Right cardiac atrium (tissue), 5 donors: ENCODE measurements at regions not wholly inside any gene's neighbourhood (a gene's known extent, or its start where the extent isn't known, plus 50 kb on each side); places are given as distances from the start of the nearest gene placed in this dataset.

ENCODE experiments used
- ATAC-seq, 2 donors: fragments of 200-7000 bp; cut with Tn5 transposase; one replicate each; pipeline versions ENCODE4 v1.8.0 to v1.9.1; 2020; ENCODE audit warnings: moderate library complexity in 2 of 2, mild to moderate bottlenecking in 1 of 2
- DNase-seq, 3 donors: peaks; one replicate each; pipeline ENCODE4 v3.0.0-alpha.2; 2020
- H3K27ac ChIP-seq: one replicate; pipeline ENCODE4 v1.5.1; 2013; ENCODE audit warnings: mild to moderate bottlenecking, low read length, control low read depth, moderate library complexity
- H3K27me3 ChIP-seq: one replicate; pipeline ENCODE4 v1.6.1; 2013; ENCODE audit not compliant: control insufficient read depth, insufficient read depth
- H3K4me1 ChIP-seq: one replicate; pipeline ENCODE4 v1.6.1; 2013; ENCODE audit warnings: low read length; ENCODE audit not compliant: control insufficient read depth, insufficient read depth
- H3K4me3 ChIP-seq: one replicate; pipeline ENCODE4 v1.5.1; 2013; ENCODE audit warnings: low read length, control low read depth
- H3K9me3 ChIP-seq: one replicate; pipeline ENCODE4 v1.6.1; 2013; ENCODE audit warnings: low read length; ENCODE audit not compliant: control insufficient read depth
- WGBS: extraction: QIAGEN DNeasy Blood & Tissue Kit; methylation state at CpG from one replicate; pipeline ENCODE4 v1.1.7; 2013; 5-methylcytosine and 5-hydroxymethylcytosine counted together
- intact Hi-C, 4 donors: fragments of 100-400 bp; cut with DNase I; formaldehyde crosslinking; loops; one replicate each; pipeline versions ENCODE4 v1.11.0 to v1.14.0; 2022 to 2023
- donor health status: healthy with polysubstance abuse.
- donor health status: DM: no; HTN: yes; CAD: no.
- donor health status: DM: no; HTN: no; CAD: no.
- donor health status: DM: no; HTN: yes; CAD: no; lungs with severe emphysema.
- donor health status: DM: yes; HTN: yes; CAD: no.

GRCh38 chr5:89041249-89041779 is 158.3 kb upstream of the MEF2C start:
- no peaks in the 10 kb centered on the region for H3K27me3 ChIP-seq
- peaks cover 7% of the 10 kb centered on the region for H3K4me1 ChIP-seq
- no peak for DNase-seq
- ATAC-seq, result no peak
- H3K4me3 ChIP-seq, result no peak overlapping the region
- no peak overlapping the region for H3K27ac ChIP-seq
- intact Hi-C loops, result no loop called here
- H3K9me3 ChIP-seq, result no peaks in the 10 kb centered on the region
- WGBS, result 50% methylated on average over 3 of the region's 3 CpGs

DNA sequence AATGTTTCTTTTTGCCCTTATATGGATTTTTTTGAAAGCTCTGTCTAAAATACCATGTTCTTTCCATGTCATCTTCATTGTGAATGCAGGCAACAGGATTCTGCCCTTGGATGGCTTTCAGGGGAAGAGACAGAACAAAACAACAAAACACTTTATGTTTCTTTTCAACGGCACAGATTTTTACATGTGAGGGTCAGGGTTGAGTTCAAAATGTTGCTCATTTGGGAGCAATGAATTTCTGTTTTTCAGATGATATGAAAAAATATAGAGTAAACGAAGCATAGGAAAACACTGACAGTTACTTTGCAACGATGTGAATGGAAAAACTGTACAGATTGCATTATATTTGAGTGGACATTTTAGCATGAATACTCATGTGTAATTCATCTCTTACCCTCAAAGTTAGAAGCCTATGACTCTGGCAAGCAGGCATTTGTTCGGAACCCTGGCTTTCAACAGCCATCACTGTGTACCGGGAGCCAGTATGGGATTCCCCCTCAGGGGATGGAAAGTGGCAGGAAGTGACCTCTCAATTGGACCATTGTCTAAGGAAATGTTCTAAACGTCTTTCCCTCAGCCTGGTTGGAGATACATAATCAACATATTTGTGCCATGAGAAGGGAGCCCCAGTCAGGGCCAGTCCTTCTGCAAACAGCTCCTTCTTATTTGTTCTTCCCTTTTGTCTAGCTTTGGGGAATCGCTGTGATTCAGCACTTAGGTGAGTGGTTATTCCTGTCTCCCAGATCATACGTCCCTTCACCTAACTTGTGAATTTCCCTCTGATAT is 153.9 kb upstream of the MEF2C start:
- intact Hi-C loops, result no loop called here
- Histone ChIP-seq H3K9me3 (no peaks in the 10 kb centered on the region), H3K27ac (no peak overlapping the region), H3K27me3 (no peaks in the 10 kb centered on the region), H3K4me3 (no peak overlapping the region), H3K4me1 (peaks cover 7% of the 10 kb centered on the region)
- ATAC-seq (no peak), DNase-seq (no peak)
- 48% methylated on average over 8 of the region's 8 CpGs for WGBS

- intact Hi-C loops, result no loop called here
- DNase-seq (no peak), ATAC-seq (no peak)
- Histone ChIP-seq H3K27me3 (no peaks in the 10 kb centered on the region), H3K9me3 (no peaks in the 10 kb centered on the region), H3K27ac (no peak overlapping the region), H3K4me1 (peaks cover 6% of the 10 kb centered on the region), H3K4me3 (no peak overlapping the region)
- WGBS, result 85% methylated on average over 6 of the region's 6 CpGs
Observed at GRCh38 chr5:89036166-89036565, 153.2 kb upstream of the MEF2C start.

GRCh38 chr5:89034588-89034987 is 151.6 kb upstream of the MEF2C start:
- Histone ChIP-seq H3K4me3 (no peak overlapping the region), H3K27me3 (no peaks in the 10 kb centered on the region), H3K27ac (no peak overlapping the region), H3K4me1 (peaks cover 2% of the 10 kb centered on the region), H3K9me3 (no peaks in the 10 kb centered on the region)
- intact Hi-C loops, result no loop called here
- DNase-seq (no peak), ATAC-seq (no peak)
- 85% methylated on average over 2 of the region's 2 CpGs for WGBS

DNA sequence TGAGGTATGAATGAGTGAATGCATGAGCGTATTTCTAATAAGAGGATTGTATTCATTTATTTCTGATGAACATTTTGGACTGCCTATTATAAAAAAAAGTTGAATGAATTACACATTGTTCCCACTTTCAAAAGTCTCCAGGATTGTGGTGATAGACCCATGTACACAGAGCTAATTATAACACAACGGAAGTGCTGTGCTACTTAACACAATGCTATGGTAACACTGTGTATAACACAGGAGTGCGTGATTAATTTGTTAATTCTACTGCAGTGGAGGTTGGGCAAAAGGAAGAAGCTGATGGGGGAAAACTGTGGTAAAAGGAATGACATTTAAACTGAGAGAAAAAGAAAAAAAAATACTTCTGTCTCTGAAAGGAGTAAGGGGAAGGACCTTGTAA is 147.8 kb upstream of the MEF2C start:
- Histone ChIP-seq H3K4me3 (no peak overlapping the region), H3K4me1 (peaks cover 1% of the 10 kb centered on the region), H3K27ac (no peak overlapping the region), H3K9me3 (no peaks in the 10 kb centered on the region), H3K27me3 (no peaks in the 10 kb centered on the region)
- intact Hi-C loops, result no loop called here
- DNase-seq (no peak), ATAC-seq (no peak)
- 78% methylated on average over 3 of the region's 3 CpGs for WGBS

DNA sequence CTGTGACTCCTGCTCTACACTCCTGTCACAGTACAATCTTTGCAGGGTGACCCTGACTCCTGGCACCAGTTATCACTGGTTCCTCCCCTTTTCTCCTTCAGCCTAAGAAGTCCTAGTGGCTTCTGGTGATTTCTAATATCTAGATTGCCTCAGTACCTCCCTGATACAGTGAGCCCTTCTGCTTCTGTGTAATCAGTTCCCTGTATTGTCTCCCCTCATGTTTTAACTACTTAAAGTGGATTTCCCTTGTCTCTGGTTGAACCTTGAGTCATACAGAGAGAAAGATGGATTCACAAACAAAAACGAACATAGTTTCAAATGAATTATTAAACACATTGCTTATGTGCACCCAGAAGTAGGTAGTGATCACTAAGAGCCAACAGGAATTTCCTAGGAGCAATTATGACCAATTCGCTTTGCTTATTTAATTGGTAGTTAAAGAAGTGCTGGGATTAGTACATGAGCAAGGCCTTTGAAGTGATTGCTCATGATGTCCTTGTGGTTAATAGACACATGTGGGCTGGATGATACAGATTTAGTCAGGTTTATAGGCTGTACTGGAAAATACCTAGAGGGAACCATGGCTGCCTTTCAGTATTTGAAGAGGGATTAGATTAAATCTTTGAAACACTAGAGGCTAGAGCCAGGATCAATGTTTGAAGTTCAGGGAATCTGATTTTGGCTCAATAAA is 145.8 kb upstream of the MEF2C start:
- ATAC-seq, result no peak

DNA sequence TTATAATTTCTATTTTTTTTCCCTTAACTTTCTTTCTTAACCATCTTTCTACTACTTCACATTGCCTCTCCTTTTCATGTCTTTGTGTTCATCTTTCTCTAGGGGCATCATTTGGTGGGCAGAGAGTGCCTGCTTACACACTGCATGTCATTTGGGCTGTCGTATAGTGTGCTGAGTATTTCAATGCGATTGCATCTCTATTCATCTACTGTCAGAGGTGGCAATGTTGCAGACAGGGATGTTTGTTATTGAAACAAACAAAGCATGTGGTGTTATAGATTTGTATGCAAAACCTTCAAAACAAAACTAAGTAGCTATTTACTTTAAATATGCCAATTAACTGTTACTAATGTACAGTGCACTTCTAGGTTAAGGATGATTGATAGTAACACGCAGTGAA is 141.1 kb upstream of the MEF2C start:
- peaks cover 1% of the 10 kb centered on the region for H3K4me1 ChIP-seq
- no peak for ATAC-seq
- intact Hi-C loops, result no loop called here
- 92% methylated on average over 3 of the region's 3 CpGs for WGBS
- no peak overlapping the region for H3K4me3 ChIP-seq
- no peak for DNase-seq
- H3K27me3 ChIP-seq, result no peaks in the 10 kb centered on the region
- no peak overlapping the region for H3K27ac ChIP-seq
- no peaks in the 10 kb centered on the region for H3K9me3 ChIP-seq

More for the DNA sequence above, 145.8 kb upstream of the MEF2C start:
- WGBS, result 90% methylated on average over 2 of the region's 2 CpGs
- Histone ChIP-seq H3K4me3 (no peak overlapping the region), H3K27ac (no peak overlapping the region), H3K4me1 (peaks cover 1% of the 10 kb centered on the region), H3K9me3 (no peaks in the 10 kb centered on the region), H3K27me3 (no peaks in the 10 kb centered on the region)
- intact Hi-C loops, result no loop called here
- no peak for DNase-seq

GRCh38 chr5:89020926-89021610 is 138.1 kb upstream of the MEF2C start:
- DNase-seq (no peak), ATAC-seq (no peak)
- WGBS, result 97% methylated on average over 4 of the region's 4 CpGs
- Histone ChIP-seq H3K9me3 (no peaks in the 10 kb centered on the region), H3K4me1 (no peaks in the 10 kb centered on the region), H3K27ac (no peak overlapping the region), H3K4me3 (no peak overlapping the region), H3K27me3 (no peaks in the 10 kb centered on the region)
- intact Hi-C loops, result no loop called here

- DNase-seq, result no peak
- ATAC-seq, result no peak
- WGBS, result 97% methylated on average over 3 of the region's 3 CpGs
- no peaks in the 10 kb centered on the region for H3K4me1 ChIP-seq
- no peaks in the 10 kb centered on the region for H3K27me3 ChIP-seq
- H3K27ac ChIP-seq, result no peak overlapping the region
- intact Hi-C loops, result no loop called here
- no peak overlapping the region for H3K4me3 ChIP-seq
- H3K9me3 ChIP-seq, result no peaks in the 10 kb centered on the region
Observed at GRCh38 chr5:89016741-89017303, 133.8 kb upstream of the MEF2C start.

DNA sequence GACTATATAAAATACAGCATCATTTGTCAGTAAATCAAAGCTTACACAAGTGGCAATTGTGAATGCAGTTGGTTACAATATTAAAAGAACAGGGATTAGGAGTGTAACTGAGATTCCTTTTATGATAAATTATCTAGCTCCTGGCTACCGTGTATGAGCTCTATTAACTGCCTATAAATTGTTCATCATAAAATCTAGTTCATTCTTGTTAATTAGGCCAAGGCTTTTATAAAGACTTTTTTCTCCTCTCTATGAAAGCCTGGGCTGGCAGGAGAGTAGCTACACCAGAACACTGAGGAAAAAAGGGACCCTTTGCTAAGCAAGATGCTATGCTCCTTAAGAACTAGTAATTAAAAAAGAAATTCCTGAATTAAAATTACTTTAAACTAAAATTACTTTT is 132.4 kb upstream of the MEF2C start:
- Histone ChIP-seq H3K27me3 (no peaks in the 10 kb centered on the region), H3K9me3 (no peaks in the 10 kb centered on the region), H3K4me1 (no peaks in the 10 kb centered on the region), H3K4me3 (no peak overlapping the region), H3K27ac (no peak overlapping the region)
- 71% methylated on average over 1 of the region's 1 CpG for whole genome bisulfite sequencing
- ATAC-seq, result no peak
- intact Hi-C loops, result no loop called here
- DNase-seq, result no peak
